ENCODE measurements at regions not wholly inside any gene's neighbourhood (a gene's known extent, or its start where the extent isn't known, plus 50 kb on each side); places are given as distances from the start of the nearest gene placed in this dataset.

- TF ChIP-seq CTCF (IDR thresholded peaks at IDR 0.05): no peak
- no peak for TF ChIP-seq POLR2A (IDR thresholded peaks at IDR 0.05)
Measured at GRCh38 chr16:22621586-22622155, 111.0 kb downstream of the NPIPB5 start.
